GM21717 (cell line): ENCODE measurements at regions not wholly inside any gene's neighbourhood (a gene's known extent, or its start where the extent isn't known, plus 50 kb on each side); places are given as distances from the start of the nearest gene placed in this dataset.
"Not testable (repeated sequence)": the region's sequence is repeated elsewhere in the genome, so short reads cannot be mapped to it uniquely, and the experiment has no call there.

Experiments used
- ATAC-seq: cut with Tn5 transposase; IDR thresholded peaks from one replicate; pipeline ENCODE4 v1.9.1; 2021; ENCODE audit warnings: mild to moderate bottlenecking, moderate library complexity; ENCODE audit not compliant: unreplicated experiment

DNA sequence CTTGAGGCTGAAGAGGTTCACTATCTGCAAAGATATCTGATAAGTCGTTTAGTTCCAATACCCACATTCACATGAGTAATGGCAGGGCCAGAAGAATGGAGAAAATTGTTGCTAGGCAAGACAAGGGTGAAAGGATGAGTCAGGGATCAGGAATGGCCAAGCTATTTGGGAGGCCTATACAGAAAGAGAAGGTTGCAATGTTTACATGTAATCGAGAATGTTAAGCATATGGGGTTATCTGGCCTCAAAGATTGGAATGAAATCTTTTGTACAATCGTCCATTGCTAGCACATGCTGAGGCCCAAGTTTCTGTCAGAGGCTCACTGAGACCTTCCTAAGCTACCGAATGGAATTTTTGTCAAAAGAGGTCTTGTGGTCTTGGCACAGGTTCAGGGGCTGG, 299.9 kb upstream of the PLD5 start:
- no peak for ATAC-seq

GRCh38 chr1:242813490-242814091, 289.1 kb upstream of the PLD5 start:
- ATAC-seq, result peak; percentile 91

- no peak for ATAC-seq
These were observed 286.8 kb upstream of the PLD5 start for GRCh38 chr1:242811092-242811840.

GRCh38 chr1:242806324-242806723, 281.8 kb upstream of the PLD5 start:
- ATAC-seq, result no peak

DNA sequence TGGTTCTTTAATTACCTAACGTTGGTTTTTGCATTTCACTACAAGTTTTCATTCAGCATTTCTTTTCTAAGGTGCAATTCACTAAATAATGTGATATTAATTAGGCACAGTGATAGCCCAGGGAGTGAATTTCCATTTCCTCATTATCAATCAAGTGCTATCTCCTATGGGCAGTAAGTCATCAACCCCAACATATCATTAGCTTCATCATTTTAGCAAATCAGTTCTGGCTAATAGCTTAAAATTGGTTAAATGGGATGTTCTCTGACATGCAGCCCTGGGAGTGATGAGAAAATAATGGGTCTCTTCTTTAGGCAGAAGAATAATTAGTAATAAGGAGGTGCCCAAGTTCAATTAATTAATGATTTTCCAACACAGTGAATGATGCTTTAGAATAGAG, 280.9 kb upstream of the PLD5 start:
- ATAC-seq, result not testable (repeated sequence)

- no peak for ATAC-seq
These were observed 278.5 kb upstream of the PLD5 start for GRCh38 chr1:242802973-242803372.

GRCh38 chr1:242800521-242800920, 276.0 kb upstream of the PLD5 start:
- no peak for ATAC-seq

DNA sequence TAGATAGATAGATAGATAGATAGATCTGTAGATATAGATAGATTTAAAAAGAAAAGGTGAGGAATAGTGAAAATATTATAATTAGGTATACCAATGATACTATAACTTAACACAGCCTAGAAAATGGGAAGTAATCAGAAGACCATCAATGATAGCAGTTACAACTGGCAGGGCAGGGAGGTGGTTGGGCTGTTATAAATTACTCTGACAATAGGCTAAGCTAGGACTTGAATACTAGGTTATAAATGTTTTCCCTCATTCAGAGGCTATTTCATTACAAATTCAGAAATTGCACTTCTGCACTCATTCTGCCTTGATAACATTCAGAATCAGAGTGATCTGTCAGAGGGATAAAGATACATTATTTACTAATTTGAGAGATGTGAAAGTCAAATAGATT, 273.4 kb upstream of the PLD5 start:
- no peak for ATAC-seq

- ATAC-seq, result peak; percentile 71
These were observed 264.3 kb upstream of the PLD5 start for GRCh38 chr1:242788771-242789170.

DNA sequence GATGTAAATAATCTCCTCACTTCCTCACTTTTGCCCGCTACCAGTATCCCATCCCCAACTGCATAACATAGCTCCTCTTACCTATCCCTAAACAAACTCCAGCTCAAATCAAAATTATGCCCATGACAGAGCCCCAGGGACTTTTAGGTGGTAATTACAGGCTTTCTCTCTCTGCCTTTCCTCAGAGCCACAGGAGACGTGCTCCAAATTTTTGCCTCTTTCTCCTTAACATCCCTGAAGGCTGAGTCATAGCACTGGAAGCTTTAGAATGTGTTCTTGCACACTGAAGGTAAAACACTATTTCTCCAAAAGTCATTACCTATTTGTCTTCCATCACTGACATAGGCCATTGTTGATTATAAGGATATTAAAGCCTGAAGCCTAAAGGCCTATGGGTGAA, 263.5 kb upstream of the PLD5 start:
- no peak for ATAC-seq

- ATAC-seq, result no peak
These were observed 260.3 kb upstream of the PLD5 start for GRCh38 chr1:242784807-242785206.

GRCh38 chr1:242784084-242784483, 259.6 kb upstream of the PLD5 start:
- no peak for ATAC-seq

DNA sequence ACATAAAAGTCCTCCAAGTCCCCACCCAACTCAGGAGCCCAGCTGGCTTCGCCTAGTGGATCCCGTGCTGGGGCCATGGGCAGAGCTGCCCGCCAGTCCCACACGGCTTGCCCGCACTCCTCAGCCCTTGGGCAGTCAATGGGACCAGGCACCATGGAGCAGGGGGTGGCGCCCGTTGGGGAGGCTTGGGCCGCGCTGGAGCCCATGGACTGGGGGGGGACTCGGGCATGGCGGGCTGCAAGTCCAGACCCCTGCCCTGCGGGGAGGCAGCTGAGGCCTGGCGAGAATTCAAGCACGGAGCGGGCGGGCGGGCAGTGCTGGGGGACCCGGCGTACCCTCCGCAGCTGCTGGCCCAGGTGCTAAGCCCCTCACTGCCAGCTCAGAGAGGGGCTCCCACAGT, 249.8 kb upstream of the PLD5 start:
- no peak for ATAC-seq

DNA sequence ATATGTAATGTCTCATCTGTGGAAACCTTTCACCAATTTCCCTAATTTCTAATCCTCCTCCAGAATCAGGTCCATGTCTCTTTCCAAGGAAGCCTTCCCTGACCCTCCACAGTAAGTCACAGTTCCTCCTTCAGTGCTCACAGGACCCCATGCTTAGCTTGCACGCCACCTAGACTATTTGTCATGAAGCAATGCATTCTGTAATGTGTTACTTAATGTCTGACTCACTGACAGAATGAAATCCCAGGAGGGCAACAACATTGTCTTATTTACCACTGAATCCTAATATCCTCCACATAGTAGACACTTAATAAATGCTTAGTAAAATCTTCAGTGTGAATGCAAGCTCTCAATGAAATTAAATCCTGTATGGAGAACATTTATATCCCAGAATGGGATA, 245.9 kb upstream of the PLD5 start:
- ATAC-seq, result no peak

- no peak for ATAC-seq
These were observed 239.7 kb upstream of the PLD5 start for GRCh38 chr1:242764161-242764560.

DNA sequence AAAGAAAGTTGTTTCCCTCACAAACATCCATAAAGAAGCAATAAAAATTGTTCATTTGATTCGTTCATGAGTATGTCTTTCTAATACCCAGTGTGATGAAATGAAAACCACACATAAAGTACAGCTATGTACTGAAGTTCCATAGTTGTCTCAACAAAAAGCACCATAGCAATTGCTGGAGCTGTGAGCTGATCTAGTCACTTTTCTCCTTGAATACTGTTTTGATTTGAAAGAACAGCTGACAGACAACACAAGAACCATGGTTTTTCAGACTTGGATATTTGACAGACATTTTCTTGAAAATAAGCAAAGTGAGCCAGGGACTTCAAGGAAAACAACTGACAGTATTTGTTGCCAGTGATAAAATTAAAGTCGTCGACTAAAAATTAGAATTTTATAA, 237.1 kb upstream of the PLD5 start:
- no peak for ATAC-seq

GRCh38 chr1:242754926-242755325, 230.4 kb upstream of the PLD5 start:
- ATAC-seq, result no peak

DNA sequence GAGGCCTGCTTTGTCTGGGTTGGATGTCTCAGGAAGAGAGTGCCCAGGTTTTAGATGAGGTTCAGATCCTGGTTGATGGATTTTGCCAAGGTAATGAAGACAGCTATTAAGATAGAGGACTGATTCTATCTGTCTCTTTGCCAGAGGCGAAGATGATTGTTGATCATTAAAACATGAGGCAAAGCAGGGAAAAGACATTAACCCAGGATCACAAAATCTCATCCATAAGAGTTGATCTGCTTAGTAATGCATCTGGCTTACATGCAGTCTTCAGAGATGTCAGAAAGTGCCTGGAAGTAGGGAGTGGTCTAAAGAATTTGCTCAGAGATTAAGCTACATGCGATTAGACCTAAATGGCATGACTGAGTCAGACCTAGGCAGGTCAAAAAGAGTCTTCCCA, 229.6 kb upstream of the PLD5 start:
- no peak for ATAC-seq

- ATAC-seq, result no peak
These were observed 222.7 kb upstream of the PLD5 start for GRCh38 chr1:242747233-242747632.

GRCh38 chr1:242745079-242745478, 220.6 kb upstream of the PLD5 start:
- ATAC-seq, result no peak

GRCh38 chr1:242743983-242744780, 219.7 kb upstream of the PLD5 start:
- ATAC-seq, result no peak
